ENCODE measurements at regions not wholly inside any gene's neighbourhood (a gene's known extent, or its start where the extent isn't known, plus 50 kb on each side); places are given as distances from the start of the nearest gene placed in this dataset.

- no peak overlapping the region for H3K4me3 ChIP-seq (ENCODE audit: low read length)
- ATAC-seq (no peak), DNase-seq (no peak)
- no peak overlapping the region for H2AFZ ChIP-seq (ENCODE audit: low read length)
- H3K4me2 ChIP-seq (ENCODE audit: low read length): no peak overlapping the region
- no TSS peak for BruUV-seq (replicated peaks)
- intact Hi-C loops (cut with micrococcal nuclease): no loop called here
- no peak overlapping the region for H3K9ac ChIP-seq (ENCODE audit: low read length)
- no peaks in the 10 kb centered on the region for H3K9me2 ChIP-seq (replicated peaks; ENCODE audit: low read length)
- H3K36me3 ChIP-seq (ENCODE audit: low read depth, low read length): no peaks in the 10 kb centered on the region
- ChIA-PET CTCF (no interaction called here), POLR2A (ENCODE audit: unreplicated experiment) (interaction anchor here (0.6 kb wide), 1 partner anchor 360 kb away, joined by 4 read pairs; no protein-coding TSS in a partner anchor)
- H3K27me3 ChIP-seq (ENCODE audit: low read length): no peaks in the 10 kb centered on the region
- H4K20me1 ChIP-seq (ENCODE audit: low read length): no peaks in the 10 kb centered on the region
- no peaks in the 10 kb centered on the region for H3F3A ChIP-seq (ENCODE audit: low read length, unreplicated experiment)
- no peaks in the 10 kb centered on the region for H3K9me3 ChIP-seq (ENCODE audit: low read length)
- H3K4me1 ChIP-seq (ENCODE audit: insufficient read depth, low read length): no peaks in the 10 kb centered on the region
- TF ChIP-seq CTCF (conservative IDR thresholded peaks at IDR 0.05; ENCODE audit: low read depth, low read length): no peak
- no peak for TF ChIP-seq EZH2 (IDR thresholded peaks at IDR 0.05; ENCODE audit: low read length, unreplicated experiment)
- no peak for TF ChIP-seq EZH2phosphoT487 (IDR thresholded peaks at IDR 0.05; ENCODE audit: borderline replicate concordance, low read length)
- no peaks in the 10 kb centered on the region for H3K79me2 ChIP-seq (ENCODE audit: low read length)
- no peak overlapping the region for H3K27ac ChIP-seq (ENCODE audit: low read length)
These were observed 238.9 kb upstream of the MIS18BP1 start for GRCh38 chr14:45491914-45492313.

- Histone ChIP-seq H3K27ac (ENCODE audit: low read length) (no peak overlapping the region), H2AFZ (ENCODE audit: low read length) (no peak overlapping the region), H3K4me2 (ENCODE audit: low read length) (no peak overlapping the region), H3K36me3 (ENCODE audit: low read depth, low read length) (no peaks in the 10 kb centered on the region), H3K4me1 (ENCODE audit: insufficient read depth, low read length) (no peaks in the 10 kb centered on the region), H3K4me3 (ENCODE audit: low read length) (no peak overlapping the region), H3K9me3 (ENCODE audit: low read length) (no peaks in the 10 kb centered on the region), H3K9me2 (replicated peaks; ENCODE audit: low read length) (no peaks in the 10 kb centered on the region), H4K20me1 (ENCODE audit: low read length) (no peaks in the 10 kb centered on the region), H3K79me2 (ENCODE audit: low read length) (no peaks in the 10 kb centered on the region), H3K27me3 (ENCODE audit: low read length) (no peaks in the 10 kb centered on the region), H3K9ac (ENCODE audit: low read length) (no peak overlapping the region), H3F3A (ENCODE audit: low read length, unreplicated experiment) (no peaks in the 10 kb centered on the region)
- no peak for DNase-seq
- intact Hi-C loops (cut with micrococcal nuclease): no loop called here
- ChIA-PET CTCF (no interaction called here), POLR2A (ENCODE audit: unreplicated experiment) (no interaction called here)
- BruUV-seq (replicated peaks): no TSS peak
- ATAC-seq: no peak
- no peak for TF ChIP-seq CTCF (conservative IDR thresholded peaks at IDR 0.05; ENCODE audit: low read depth, low read length)
- no peak for TF ChIP-seq EZH2phosphoT487 (IDR thresholded peaks at IDR 0.05; ENCODE audit: borderline replicate concordance, low read length)
- TF ChIP-seq EZH2 (IDR thresholded peaks at IDR 0.05; ENCODE audit: low read length, unreplicated experiment): no peak
These were observed 233.6 kb upstream of the MIS18BP1 start for GRCh38 chr14:45486599-45486998.

GRCh38 chr14:45467023-45467422 lies 214.0 kb upstream of the MIS18BP1 start:
- BruUV-seq (replicated peaks): no TSS peak
- Histone ChIP-seq H4K20me1 (ENCODE audit: low read length) (no peaks in the 10 kb centered on the region), H3K9ac (ENCODE audit: low read length) (no peak overlapping the region), H3K9me3 (ENCODE audit: low read length) (no peaks in the 10 kb centered on the region), H3K9me2 (replicated peaks; ENCODE audit: low read length) (no peaks in the 10 kb centered on the region), H3K36me3 (ENCODE audit: low read depth, low read length) (no peaks in the 10 kb centered on the region), H3F3A (ENCODE audit: low read length, unreplicated experiment) (no peaks in the 10 kb centered on the region), H3K4me2 (ENCODE audit: low read length) (no peak overlapping the region), H3K4me3 (ENCODE audit: low read length) (no peak overlapping the region), H2AFZ (ENCODE audit: low read length) (no peak overlapping the region), H3K27me3 (ENCODE audit: low read length) (peaks cover 10% of the 10 kb centered on the region; the same call in 1 of the 2 replicates), H3K27ac (ENCODE audit: low read length) (no peak overlapping the region), H3K79me2 (ENCODE audit: low read length) (no peaks in the 10 kb centered on the region), H3K4me1 (ENCODE audit: insufficient read depth, low read length) (no peaks in the 10 kb centered on the region)
- DNase-seq (no peak), ATAC-seq (no peak)
- no peak for TF ChIP-seq CTCF (conservative IDR thresholded peaks at IDR 0.05; ENCODE audit: low read depth, low read length)
- TF ChIP-seq EZH2phosphoT487 (IDR thresholded peaks at IDR 0.05; ENCODE audit: borderline replicate concordance, low read length): no peak
- intact Hi-C loops (cut with micrococcal nuclease): no loop called here
- CTCF ChIA-PET: interaction anchor here (0.7 kb wide), 1 partner anchor 19 kb away, joined by 7 read pairs; no protein-coding TSS in a partner anchor
- POLR2A ChIA-PET (ENCODE audit: unreplicated experiment): no interaction called here
